Cerebellar cortex (tissue), 1 donor: ENCODE measurements at regions not wholly inside any gene's neighbourhood (a gene's known extent, or its start where the extent isn't known, plus 50 kb on each side); places are given as distances from the start of the nearest gene placed in this dataset.

Experiments
- DNase-seq: peaks from one replicate; pipeline ENCODE4 v3.0.0-alpha.2; 2015; ENCODE audit warnings: low spot score

GRCh38 chr6:145318952-145319351 is 416.4 kb downstream of the EPM2A start:
- DNase-seq: no peak

GRCh38 chr6:145319605-145320004 is 415.7 kb downstream of the EPM2A start:
- DNase-seq: no peak

DNA sequence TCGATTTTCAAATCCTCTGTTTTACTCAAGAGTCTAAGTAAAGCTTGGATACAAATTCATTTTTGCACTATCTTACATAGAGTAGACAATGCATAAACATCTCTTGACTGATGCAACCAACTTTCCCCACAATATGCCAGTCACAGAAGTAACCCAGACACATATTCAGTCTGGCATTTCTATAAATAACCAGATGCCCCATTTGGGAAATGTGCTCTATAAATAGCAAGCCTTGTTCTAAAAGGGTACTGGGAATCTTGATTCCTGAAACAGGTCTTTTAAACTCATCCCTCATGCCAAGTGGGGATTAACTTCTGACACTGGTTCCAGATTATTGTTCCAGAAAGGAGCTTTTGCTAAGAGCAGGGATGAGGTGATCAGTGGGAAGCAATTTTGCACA is 411.7 kb downstream of the EPM2A start:
- DNase-seq: no peak

- DNase-seq: no peak
These were observed 407.7 kb downstream of the EPM2A start for GRCh38 chr6:145327586-145327985.

DNA sequence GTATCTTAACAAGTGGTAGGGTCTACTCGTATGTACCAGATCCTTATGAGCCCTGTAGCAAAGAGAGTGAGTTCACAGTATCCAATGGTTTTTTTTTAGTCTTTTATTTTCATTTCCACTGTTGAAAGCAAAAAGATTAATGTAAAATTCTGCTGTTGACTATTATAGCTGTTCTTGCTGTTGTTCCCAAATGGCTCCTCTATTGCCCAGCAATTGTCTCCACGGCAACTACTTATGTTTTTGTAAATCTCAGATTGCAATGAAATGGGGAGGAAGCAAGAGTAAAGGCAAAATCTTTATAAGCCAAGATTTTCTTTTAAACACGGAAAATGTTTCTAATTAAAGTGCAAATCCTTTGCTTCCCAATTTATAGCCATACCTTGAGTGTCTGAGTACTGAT is 406.1 kb downstream of the EPM2A start:
- DNase-seq: no peak

DNA sequence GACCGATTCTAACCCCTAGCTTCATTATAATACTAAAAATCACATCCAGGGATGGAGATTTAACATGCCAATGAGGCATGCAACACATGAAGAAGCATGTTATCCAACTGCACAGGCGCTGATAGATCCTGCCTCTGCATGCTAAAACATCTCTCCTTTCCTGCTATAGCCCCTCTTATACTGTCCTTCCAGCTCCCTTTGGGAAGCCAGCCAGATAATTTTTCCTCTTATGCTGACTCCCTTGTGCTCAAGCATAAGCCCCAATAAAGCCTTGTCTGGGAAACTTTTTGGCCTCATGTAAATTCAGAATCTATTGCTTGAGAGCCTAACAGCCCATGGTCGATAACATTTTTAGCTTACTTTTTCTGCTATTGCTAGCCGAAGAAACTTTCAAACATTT is 404.3 kb downstream of the EPM2A start:
- no peak for DNase-seq

DNA sequence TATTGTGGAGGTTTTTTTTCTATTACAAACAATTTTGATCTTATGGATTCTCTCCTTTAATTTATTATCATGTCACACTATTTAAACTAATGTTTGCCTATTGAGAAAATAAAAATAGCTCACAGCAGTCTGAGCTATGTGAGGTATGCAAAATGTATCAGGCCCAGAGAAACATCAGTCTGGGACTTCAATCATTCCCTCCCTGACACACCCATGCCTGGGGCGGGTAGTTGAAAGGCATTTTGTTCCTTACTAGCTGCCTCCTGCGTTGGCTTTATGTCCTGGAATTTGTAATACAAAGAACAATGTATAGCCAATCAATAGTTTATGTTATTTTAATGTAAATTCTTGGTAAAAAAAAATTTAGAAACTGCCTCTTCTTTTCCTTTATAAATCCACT is 403.3 kb downstream of the EPM2A start:
- no peak for DNase-seq

DNA sequence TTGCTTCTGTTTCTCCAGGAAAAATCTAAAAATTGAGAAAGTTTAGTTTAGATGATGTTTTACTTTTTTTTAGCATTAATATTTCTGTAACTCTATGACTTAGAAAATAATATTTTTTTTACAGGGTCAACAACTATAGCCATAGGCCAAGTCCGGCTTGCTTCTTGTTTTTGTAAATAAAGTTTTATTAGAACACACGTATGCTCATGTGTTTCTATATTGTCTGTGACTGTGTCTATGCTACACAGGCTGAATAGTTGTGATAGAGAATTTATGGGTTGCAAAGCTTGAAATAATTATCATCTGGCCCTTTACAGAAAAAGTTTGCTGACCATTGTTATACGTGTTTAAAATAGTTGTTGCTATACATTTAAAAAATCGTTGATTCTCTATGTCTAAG is 399.2 kb downstream of the EPM2A start:
- DNase-seq: no peak

GRCh38 chr6:145339089-145339488 is 396.2 kb downstream of the EPM2A start:
- DNase-seq: no peak

- no peak for DNase-seq
These were observed 395.1 kb downstream of the EPM2A start for GRCh38 chr6:145340256-145340655.

- DNase-seq: no peak
These were observed 390.2 kb downstream of the EPM2A start for GRCh38 chr6:145345094-145345493.

GRCh38 chr6:145347216-145347615 is 388.1 kb downstream of the EPM2A start:
- DNase-seq: no peak

DNA sequence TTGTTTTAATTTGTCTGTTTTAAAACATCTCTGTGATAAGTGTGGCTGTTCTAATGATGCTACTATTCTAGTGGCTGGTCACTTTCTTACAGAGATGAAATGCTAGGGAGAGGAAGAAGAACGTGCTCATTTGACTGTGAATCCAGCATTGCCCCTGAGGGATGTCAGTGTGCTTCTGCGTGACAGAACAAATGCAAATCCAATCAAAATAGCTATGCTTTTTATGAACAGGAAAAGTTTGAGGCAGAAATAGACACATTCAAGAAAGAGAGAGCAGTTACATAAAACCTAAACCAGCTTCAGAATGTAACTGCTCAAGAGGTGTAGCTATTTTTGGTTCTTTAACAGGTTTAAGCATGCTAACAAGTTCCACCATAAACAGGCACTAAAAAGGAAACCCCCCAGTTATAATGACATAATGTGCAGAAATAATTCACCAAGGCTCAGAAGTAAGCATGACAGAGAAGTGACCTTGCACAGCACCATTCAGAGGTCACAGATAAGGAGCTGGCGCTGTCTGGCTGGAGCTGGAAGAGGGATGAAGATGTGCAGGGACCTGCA is 385.3 kb downstream of the EPM2A start:
- DNase-seq: no peak

GRCh38 chr6:145350928-145351327 is 384.4 kb downstream of the EPM2A start:
- no peak for DNase-seq

DNA sequence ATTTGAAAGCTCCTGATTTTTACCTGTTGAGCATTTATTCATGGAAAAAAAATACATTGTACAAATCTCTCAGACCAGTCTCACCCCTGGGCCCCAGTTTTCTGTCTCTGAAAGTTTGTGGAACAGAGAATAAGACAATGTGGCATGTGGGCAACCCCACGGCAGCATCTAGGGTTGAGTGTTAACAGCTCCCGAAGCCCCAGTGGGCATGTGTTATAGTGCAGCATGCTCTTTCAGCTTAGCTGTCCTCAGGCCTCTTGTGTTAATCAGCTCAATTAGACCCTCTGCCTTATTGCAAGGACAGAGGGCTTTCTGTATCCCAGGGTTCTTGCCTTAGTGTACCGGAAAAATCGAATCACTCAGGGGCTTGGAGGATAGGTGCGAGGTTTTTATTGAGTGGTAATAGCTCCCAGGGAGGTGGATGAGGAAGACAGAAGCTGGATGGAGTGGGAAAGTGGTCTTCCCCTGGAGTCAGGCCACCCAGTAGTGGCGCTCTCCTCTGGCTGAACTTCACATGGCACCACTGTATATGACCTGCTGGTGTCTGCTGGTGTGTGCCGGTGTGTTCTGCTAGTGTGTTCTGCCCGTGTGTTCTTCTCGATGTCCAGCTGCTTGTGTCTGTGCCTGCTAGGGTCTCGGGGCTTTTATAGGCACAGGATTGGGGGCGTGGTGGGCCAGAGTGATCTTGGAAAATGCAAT is 382.8 kb downstream of the EPM2A start:
- no peak for DNase-seq

DNA sequence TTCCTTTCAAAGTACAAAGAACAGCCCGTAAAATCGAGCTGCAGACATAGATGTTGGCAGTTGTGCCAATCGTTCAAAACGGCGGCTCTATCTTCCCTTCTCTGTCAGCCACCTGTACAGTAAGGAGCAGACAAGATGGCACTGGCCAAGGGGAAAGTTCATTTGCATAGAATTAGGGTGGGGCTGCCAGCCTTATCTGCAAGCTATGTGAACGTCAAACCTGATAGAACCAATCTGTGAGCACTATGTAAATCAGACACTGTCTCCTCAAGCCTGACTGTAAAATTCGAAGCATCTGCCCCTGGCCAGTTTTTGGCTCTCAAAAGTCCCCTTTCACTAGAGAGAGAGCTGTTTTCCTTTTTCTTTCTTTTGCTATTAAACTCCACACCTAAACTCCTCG is 374.5 kb downstream of the EPM2A start:
- no peak for DNase-seq

GRCh38 chr6:145367149-145367548 is 368.2 kb downstream of the EPM2A start:
- DNase-seq: no peak

DNA sequence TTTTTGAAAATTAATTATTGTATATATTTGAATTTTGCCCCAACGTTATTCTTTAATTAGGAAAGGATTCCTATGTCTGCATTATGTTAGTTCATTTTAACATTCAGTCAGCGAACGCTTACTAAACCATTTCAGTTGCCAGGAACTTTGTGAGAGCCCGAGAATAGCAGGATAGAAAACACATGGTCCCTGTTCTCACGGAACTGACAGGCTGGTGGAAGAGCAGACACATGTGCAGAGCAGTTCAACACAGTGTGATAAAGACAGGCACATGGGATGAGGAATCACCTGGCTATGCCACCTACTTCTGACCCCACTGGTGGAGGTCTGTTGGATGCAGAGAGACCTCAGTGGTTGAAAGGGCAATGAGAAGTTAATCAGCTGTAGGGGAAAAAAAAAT is 367.2 kb downstream of the EPM2A start:
- DNase-seq: no peak

DNA sequence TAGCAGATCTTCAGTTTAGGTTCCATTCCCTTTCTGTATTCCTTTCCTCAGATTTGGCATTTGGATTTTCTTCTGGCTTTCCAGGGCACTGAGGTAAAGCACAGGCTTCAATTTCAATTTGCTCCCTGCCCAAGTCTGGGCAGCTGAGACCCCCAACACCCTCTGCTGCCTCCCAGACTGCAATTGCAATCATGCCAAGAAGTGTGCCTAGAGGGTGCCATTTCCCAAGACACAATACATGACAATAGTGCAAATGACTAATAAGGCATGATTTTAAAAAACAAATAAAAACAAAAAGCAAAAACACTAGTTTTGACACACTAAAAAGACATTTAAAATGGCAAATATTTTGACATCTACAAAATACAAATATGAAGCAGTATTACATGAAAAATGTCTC is 364.8 kb downstream of the EPM2A start:
- no peak for DNase-seq

GRCh38 chr6:145372671-145373151 is 362.6 kb downstream of the EPM2A start:
- no peak for DNase-seq

- no peak for DNase-seq
These were observed 361.5 kb downstream of the EPM2A start for GRCh38 chr6:145373826-145374225.

DNA sequence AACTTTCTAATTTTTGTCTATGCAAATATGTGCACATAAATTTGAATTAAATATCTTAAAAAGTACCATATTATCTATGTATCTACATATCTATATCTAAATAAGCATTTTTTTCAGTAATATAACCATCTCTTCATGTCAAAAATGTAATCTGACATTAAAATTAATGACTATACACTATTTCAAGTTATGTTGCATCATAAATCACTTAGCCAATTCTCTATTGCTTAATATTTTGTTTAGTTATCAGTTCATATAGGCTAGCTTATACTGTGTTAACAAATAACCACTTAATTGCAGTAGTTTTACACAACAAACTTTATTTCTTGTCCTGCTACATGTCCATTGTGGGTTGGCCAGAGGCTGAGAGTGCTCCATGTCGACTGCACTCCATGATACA is 360.8 kb downstream of the EPM2A start:
- DNase-seq: no peak

- no peak for DNase-seq
These were observed 359.8 kb downstream of the EPM2A start for GRCh38 chr6:145375502-145375901.

GRCh38 chr6:145380186-145380585 is 355.1 kb downstream of the EPM2A start:
- DNase-seq: no peak
